PC-9 (cell line): ENCODE measurements at regions not wholly inside any gene's neighbourhood (a gene's known extent, or its start where the extent isn't known, plus 50 kb on each side); places are given as distances from the start of the nearest gene placed in this dataset.

ENCODE experiments used
- BruUV-seq: library from RNA; stranded (reverse); fragments of 400-500 nt; replicated peaks from 2 replicates; lab custom pipeline; 2021; lab: Mats Ljungman, UMichigan
- CTCF ChIA-PET: fragments of 300-600 bp; sonication (Branson Sonifier 250); formaldehyde crosslinking; loops from one replicate; lab custom pipeline; 2022; ENCODE audit warnings: antibody characterized with exemption; lab: Charles Lee
- POLR2A ChIA-PET: fragments of 300-600 bp; sonication (Branson Sonifier 250); formaldehyde crosslinking; loops from one replicate; lab custom pipeline; 2022; ENCODE audit warnings: antibody characterized with exemption; ENCODE audit not compliant: unreplicated experiment; lab: Charles Lee
- DNase-seq, 2 experiments: peaks; one replicate each; pipeline versions ENCODE4 v3.0.0 to v3.0.0-alpha.2; 2015 to 2022; ENCODE audit warnings: mixed read lengths in 1 of 2
- H2AFZ ChIP-seq: fragments of 200-600 bp; sonication (generic); 2 replicates; pipeline ENCODE4 v1.8.1; 2017; ENCODE audit warnings: antibody characterized with exemption
- H3F3A ChIP-seq: fragments of 200-600 bp; sonication (generic); 2 replicates; pipeline ENCODE4 v1.8.1; 2017; ENCODE audit warnings: antibody characterized with exemption, mild to moderate bottlenecking, low read depth; ENCODE audit not compliant: insufficient read depth
- H3K27ac ChIP-seq: fragments of 200-600 bp; sonication (generic); 2 replicates; pipeline ENCODE4 v1.6.1; 2016; ENCODE audit warnings: mixed run types
- H3K27me3 ChIP-seq: fragments of 200-600 bp; sonication (generic); 2 replicates; pipeline ENCODE4 v1.6.1; 2016; ENCODE audit warnings: low read depth, mixed run types; ENCODE audit not compliant: insufficient read depth
- H3K36me3 ChIP-seq: fragments of 200-600 bp; sonication (generic); 2 replicates; pipeline ENCODE4 v1.6.1; 2016; ENCODE audit warnings: low read depth, mixed run types
- H3K4me1 ChIP-seq: fragments of 200-600 bp; sonication (generic); replicated peaks from 2 replicates; pipeline ENCODE4 v1.6.1; 2016; ENCODE audit warnings: mixed run types; ENCODE audit not compliant: insufficient read depth
- H3K4me2 ChIP-seq: fragments of 200-600 bp; sonication (generic); 2 replicates; pipeline ENCODE4 v1.6.1; 2017; ENCODE audit warnings: mixed run types
- H3K4me3 ChIP-seq: fragments of 200-600 bp; sonication (generic); 2 replicates; pipeline ENCODE4 v1.6.1; 2016; ENCODE audit warnings: mixed run types
- H3K79me2 ChIP-seq: fragments of 200-600 bp; sonication (generic); 2 replicates; pipeline ENCODE4 v1.6.1; 2017; ENCODE audit warnings: low read depth, mixed run types
- H3K9me2 ChIP-seq: fragments of 200-600 bp; sonication (generic); 2 replicates; pipeline ENCODE4 v1.8.1; 2017; ENCODE audit warnings: mild to moderate bottlenecking; ENCODE audit not compliant: insufficient read depth
- H3K9me3 ChIP-seq: fragments of 200-600 bp; sonication (generic); 2 replicates; pipeline ENCODE4 v1.8.1; 2016; ENCODE audit warnings: low read depth; ENCODE audit not compliant: insufficient read depth
- H4K20me1 ChIP-seq: fragments of 200-600 bp; sonication (generic); 2 replicates; pipeline ENCODE4 v1.8.1; 2017; ENCODE audit not compliant: insufficient read depth
- CTCF ChIP-seq: fragments of 200-600 bp; sonication (generic); conservative IDR thresholded peaks from 2 replicates; pipeline ENCODE4 v1.6.1; 2017; ENCODE audit warnings: mixed run types, antibody characterized with exemption, mild to moderate bottlenecking, moderate library complexity
- EZH2 ChIP-seq: fragments of 200-600 bp; sonication (generic); IDR thresholded peaks from 2 replicates; pipeline ENCODE4 v1.8.0; 2017; ENCODE audit warnings: antibody characterized with exemption, low read depth
- intact Hi-C: fragments of 100-400 bp; cut with micrococcal nuclease; formaldehyde crosslinking; loops from one replicate; pipeline ENCODE4 v1.10.0; 2022; ENCODE audit not compliant: unreplicated experiment

DNA sequence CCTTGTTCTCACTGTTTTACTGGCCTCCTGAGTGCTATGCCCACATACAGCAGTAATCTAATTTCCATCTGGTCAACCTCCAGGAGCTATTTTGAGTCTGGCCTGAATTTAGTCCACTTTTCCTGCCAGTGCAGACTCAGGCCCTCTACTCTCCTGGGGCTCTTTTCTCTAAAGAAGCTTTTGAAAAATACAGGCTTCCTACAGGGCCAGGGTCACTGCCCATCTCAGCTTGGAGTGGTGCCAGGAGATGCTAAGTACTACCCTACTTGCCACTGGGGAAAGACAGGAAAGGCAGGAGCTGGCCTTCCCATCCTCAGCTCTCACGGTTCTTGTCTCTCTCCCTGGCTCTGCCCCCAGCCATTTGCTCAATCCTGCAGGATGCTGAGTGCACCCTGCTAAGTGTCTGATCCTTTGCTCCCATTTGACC is 101.7 kb upstream of the SERP2 start:
- H2AFZ ChIP-seq, result no peak overlapping the region
- no peaks in the 10 kb centered on the region for H3K27me3 ChIP-seq
- no peak for DNase-seq
- H3K4me3 ChIP-seq, result no peak overlapping the region
- no TSS peak for BruUV-seq
- H3F3A ChIP-seq, result peaks cover 4% of the 10 kb centered on the region; the same call in 1 of the 2 replicates
- no peak for TF ChIP-seq CTCF
- POLR2A ChIA-PET, result no interaction called here
- H3K36me3 ChIP-seq, result no peaks in the 10 kb centered on the region
- H3K4me1 ChIP-seq, result peaks cover 36% of the 10 kb centered on the region
- H3K4me2 ChIP-seq, result no peak overlapping the region
- no peak overlapping the region for H3K27ac ChIP-seq
- H4K20me1 ChIP-seq, result no peaks in the 10 kb centered on the region
- CTCF ChIA-PET, result no interaction called here
- H3K79me2 ChIP-seq, result no peaks in the 10 kb centered on the region
- intact Hi-C loops, result loop anchor here (5.0 kb wide), 1 partner anchor 35 kb away; no protein-coding TSS in a partner anchor
- no peaks in the 10 kb centered on the region for H3K9me2 ChIP-seq
- H3K9me3 ChIP-seq, result no peaks in the 10 kb centered on the region

DNA sequence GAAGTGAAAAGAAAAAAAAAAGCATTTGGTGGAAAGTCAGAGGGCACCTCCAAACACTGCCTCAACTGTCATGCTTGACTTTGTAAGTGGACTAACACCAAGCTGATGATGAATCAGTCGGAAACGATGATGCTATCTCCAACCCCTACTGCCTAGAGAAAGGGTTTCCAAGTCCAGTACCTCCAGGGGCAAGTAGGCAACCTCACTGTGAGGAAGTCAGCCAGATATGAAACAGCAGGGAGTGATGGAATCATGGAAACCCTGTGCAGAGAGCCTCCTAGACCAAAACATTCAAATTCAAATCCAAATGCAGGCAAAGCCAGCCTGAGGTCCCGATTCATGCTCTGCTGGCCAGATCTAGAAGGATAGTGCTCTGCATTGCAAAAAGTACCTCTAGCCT is 100.9 kb upstream of the SERP2 start:
- DNase-seq, result no peak
- H2AFZ ChIP-seq, result no peak overlapping the region
- no peaks in the 10 kb centered on the region for H4K20me1 ChIP-seq
- CTCF ChIA-PET, result no interaction called here
- POLR2A ChIA-PET, result no interaction called here
- no peak overlapping the region for H3K4me3 ChIP-seq
- no peaks in the 10 kb centered on the region for H3K79me2 ChIP-seq
- no peaks in the 10 kb centered on the region for H3K27me3 ChIP-seq
- H3K4me1 ChIP-seq, result peaks cover 33% of the 10 kb centered on the region
- BruUV-seq, result no TSS peak
- TF ChIP-seq EZH2 (no peak), CTCF (no peak)
- no peak overlapping the region for H3K4me2 ChIP-seq
- no peaks in the 10 kb centered on the region for H3K9me3 ChIP-seq
- intact Hi-C loops, result loop anchor here (5.0 kb wide), 1 partner anchor 35 kb away; no protein-coding TSS in a partner anchor
- peaks cover 3% of the 10 kb centered on the region; the same call in 1 of the 2 replicates for H3F3A ChIP-seq
- H3K27ac ChIP-seq, result no peak overlapping the region
- H3K9me2 ChIP-seq, result no peaks in the 10 kb centered on the region
- H3K36me3 ChIP-seq, result no peaks in the 10 kb centered on the region

- Histone ChIP-seq H3K4me3 (no peak overlapping the region), H3K4me2 (no peak overlapping the region), H4K20me1 (no peaks in the 10 kb centered on the region), H3F3A (no peaks in the 10 kb centered on the region), H3K4me1 (peaks cover 28% of the 10 kb centered on the region), H3K9me2 (no peaks in the 10 kb centered on the region), H3K27me3 (no peaks in the 10 kb centered on the region), H2AFZ (no peak overlapping the region), H3K79me2 (no peaks in the 10 kb centered on the region), H3K9me3 (no peaks in the 10 kb centered on the region), H3K36me3 (no peaks in the 10 kb centered on the region), H3K27ac (no peak overlapping the region)
- intact Hi-C loops, result loop anchor here (5.0 kb wide), 1 partner anchor 34 kb away; no protein-coding TSS in a partner anchor
- TF ChIP-seq EZH2, result no peak
- no peak for TF ChIP-seq CTCF
- DNase-seq, result no peak
- CTCF ChIA-PET, result no interaction called here
- POLR2A ChIA-PET, result no interaction called here
- no TSS peak for BruUV-seq
These were observed 100.4 kb upstream of the SERP2 start for GRCh38 chr13:44273216-44273615.
